ENCODE measurements at regions not wholly inside any gene's neighbourhood (a gene's known extent, or its start where the extent isn't known, plus 50 kb on each side); places are given as distances from the start of the nearest gene placed in this dataset.

- no peak for DNase-seq (ENCODE audit: low spot score)
Measured at GRCh38 chr1:185581020-185581419, 153.2 kb upstream of the HMCN1 start.

GRCh38 chr1:185578293-185578692, 155.9 kb upstream of the HMCN1 start:
- DNase-seq (ENCODE audit: low spot score), result no peak

GRCh38 chr1:185574139-185574875, 159.9 kb upstream of the HMCN1 start:
- no peak for DNase-seq (ENCODE audit: low spot score)

- no peak for DNase-seq (ENCODE audit: low spot score)
Measured at GRCh38 chr1:185573677-185574076, 160.5 kb upstream of the HMCN1 start.

- no peak for DNase-seq (ENCODE audit: low spot score)
Measured at GRCh38 chr1:185573162-185573561, 161.0 kb upstream of the HMCN1 start.

GRCh38 chr1:185570962-185571361, 163.2 kb upstream of the HMCN1 start:
- no peak for DNase-seq (ENCODE audit: low spot score)

GRCh38 chr1:185568155-185569123, 165.8 kb upstream of the HMCN1 start:
- DNase-seq (ENCODE audit: low spot score), result no peak

GRCh38 chr1:185567440-185567839, 166.8 kb upstream of the HMCN1 start:
- DNase-seq (ENCODE audit: low spot score), result no peak

GRCh38 chr1:185566995-185567394, 167.2 kb upstream of the HMCN1 start:
- DNase-seq (ENCODE audit: low spot score), result no peak

- DNase-seq (ENCODE audit: low spot score), result no peak
Measured at GRCh38 chr1:185565302-185565701, 168.9 kb upstream of the HMCN1 start.

- no peak for DNase-seq (ENCODE audit: low spot score)
Measured at GRCh38 chr1:185564816-185565215, 169.4 kb upstream of the HMCN1 start.

GRCh38 chr1:185562461-185563359, 171.5 kb upstream of the HMCN1 start:
- no peak for DNase-seq (ENCODE audit: low spot score)

- no peak for DNase-seq (ENCODE audit: low spot score)
Measured at GRCh38 chr1:185561629-185562028, 172.6 kb upstream of the HMCN1 start.

- DNase-seq (ENCODE audit: low spot score), result no peak
Measured at GRCh38 chr1:185560760-185561159, 173.4 kb upstream of the HMCN1 start.

- peak; percentile 80 for DNase-seq (ENCODE audit: low spot score)
Measured at GRCh38 chr1:185559684-185560331, 174.4 kb upstream of the HMCN1 start.

- DNase-seq (ENCODE audit: low spot score), result no peak
Measured at GRCh38 chr1:185559151-185559550, 175.0 kb upstream of the HMCN1 start.

- no peak for DNase-seq (ENCODE audit: low spot score)
Measured at GRCh38 chr1:185556561-185556960, 177.6 kb upstream of the HMCN1 start.

- DNase-seq (ENCODE audit: low spot score), result no peak
Measured at GRCh38 chr1:185555743-185556142, 178.4 kb upstream of the HMCN1 start.

- no peak for DNase-seq (ENCODE audit: low spot score)
Measured at GRCh38 chr1:185551008-185551407, 183.2 kb upstream of the HMCN1 start.

GRCh38 chr1:185549906-185550305, 184.3 kb upstream of the HMCN1 start:
- DNase-seq (ENCODE audit: low spot score), result no peak

- DNase-seq (ENCODE audit: low spot score), result no peak
Measured at GRCh38 chr1:185546029-185546428, 188.2 kb upstream of the HMCN1 start.

Measured in pons (tissue), 1 donor.